Activated T-helper 1 cell treated with anti-CD3 and anti-CD28 coated beads, Interleukin-12 subunit alpha, Interleukin-12 subunit beta, Interleukin-2, Interleukin-4 antibody, amounts not matched to agents 30 ng/mL and 10 ng/mL and 1 ng/mL, durations not matched to agents 14 hours and 24 hours and 36 hours (primary cell): ENCODE measurements at regions not wholly inside any gene's neighbourhood (a gene's known extent, or its start where the extent isn't known, plus 50 kb on each side); places are given as distances from the start of the nearest gene placed in this dataset.

Experiments used
- DNase-seq: peaks from one replicate; pipeline ENCODE4 v3.0.0; 2021; ENCODE audit warnings: low spot score
- H3K27ac Mint-ChIP-seq: one replicate; pipeline ENCODE4 v1.8.0; 2021; ENCODE audit warnings: mild to moderate bottlenecking, mixed read lengths
- H3K27me3 Mint-ChIP-seq: one replicate; pipeline ENCODE4 v1.8.0; 2022; ENCODE audit warnings: mild to moderate bottlenecking, moderate library complexity, mixed read lengths; ENCODE audit not compliant: insufficient read depth
- H3K36me3 Mint-ChIP-seq: one replicate; pipeline ENCODE4 v1.8.0; 2021; ENCODE audit warnings: low read depth, mixed read lengths
- H3K4me1 Mint-ChIP-seq: one replicate; pipeline ENCODE4 v1.8.0; 2021; ENCODE audit warnings: low read depth, mixed read lengths
- H3K4me3 Mint-ChIP-seq: one replicate; pipeline ENCODE4 v1.8.0; 2021; ENCODE audit warnings: mild to moderate bottlenecking, moderate library complexity, mixed read lengths
- H3K9me3 Mint-ChIP-seq: one replicate; pipeline ENCODE4 v1.8.0; 2021; ENCODE audit warnings: mixed read lengths
- intact Hi-C: fragments of 100-400 bp; cut with micrococcal nuclease; formaldehyde crosslinking; loops from one replicate; pipeline ENCODE4 v1.15.1; 2024

DNA sequence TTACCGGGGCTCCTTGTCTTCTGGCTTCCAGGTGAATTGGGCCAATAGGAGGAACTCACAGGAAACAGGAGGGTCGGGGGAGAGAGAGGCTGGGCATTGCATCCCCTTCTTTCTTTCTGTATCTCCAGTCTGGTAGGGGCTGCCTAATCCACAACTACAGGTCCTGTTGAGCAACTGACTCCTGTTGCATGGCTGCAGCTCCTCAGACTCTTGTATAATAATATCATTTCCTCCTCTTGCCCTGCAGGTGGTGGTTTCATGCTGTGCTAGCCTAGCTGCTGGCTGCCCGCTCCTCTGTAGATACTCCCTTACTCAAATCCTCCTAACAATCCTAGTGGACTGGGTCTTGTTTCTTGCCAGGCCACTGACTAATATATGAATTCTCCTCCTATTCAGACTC, 276.5 kb upstream of the SMIM30 start:
- no peak for DNase-seq
- H3K36me3 Mint-ChIP-seq, result no peaks in the 10 kb centered on the region
- intact Hi-C loops, result no loop called here
- no peaks in the 10 kb centered on the region for H3K27me3 Mint-ChIP-seq
- H3K4me1 Mint-ChIP-seq, result no peaks in the 10 kb centered on the region
- no peak overlapping the region for H3K4me3 Mint-ChIP-seq
- H3K9me3 Mint-ChIP-seq, result no peaks in the 10 kb centered on the region
- H3K27ac Mint-ChIP-seq, result no peak overlapping the region

DNA sequence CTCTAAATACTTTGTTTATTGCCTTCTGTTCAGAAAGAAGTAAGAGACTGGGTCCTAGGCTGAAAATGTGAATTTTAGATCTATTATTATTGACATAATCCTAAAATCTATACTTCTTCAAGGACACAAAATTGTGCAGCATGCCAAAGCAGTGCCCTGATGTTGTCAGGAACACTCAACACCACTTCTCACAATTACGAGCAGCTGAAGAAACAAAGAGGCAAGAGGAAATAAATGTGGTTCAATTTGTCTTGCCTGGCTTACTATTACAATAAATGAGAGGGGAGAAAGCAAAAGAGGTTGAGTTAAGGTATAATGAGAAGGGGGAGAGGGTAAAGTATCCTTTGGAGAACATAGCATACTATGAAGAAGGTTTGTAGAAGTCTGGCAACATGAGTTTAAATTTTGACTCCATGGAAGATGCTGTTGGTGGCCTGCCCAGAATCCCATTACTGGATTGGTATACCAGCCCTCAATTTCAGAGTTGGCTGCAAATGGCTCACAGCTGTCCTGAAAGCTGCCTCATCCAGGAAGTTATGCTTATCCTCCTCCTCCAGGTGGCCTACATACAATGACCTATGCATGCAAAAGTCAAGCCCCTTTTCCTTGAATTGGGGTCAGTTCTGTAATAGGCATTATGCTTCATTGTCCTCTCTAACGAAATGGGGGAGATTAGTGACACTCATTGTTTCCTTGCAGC, 274.6 kb upstream of the SMIM30 start:
- no peak overlapping the region for H3K4me3 Mint-ChIP-seq
- intact Hi-C loops, result no loop called here
- DNase-seq, result no peak
- H3K36me3 Mint-ChIP-seq, result no peaks in the 10 kb centered on the region
- H3K9me3 Mint-ChIP-seq, result no peaks in the 10 kb centered on the region
- no peaks in the 10 kb centered on the region for H3K4me1 Mint-ChIP-seq
- no peak overlapping the region for H3K27ac Mint-ChIP-seq
- no peaks in the 10 kb centered on the region for H3K27me3 Mint-ChIP-seq

DNA sequence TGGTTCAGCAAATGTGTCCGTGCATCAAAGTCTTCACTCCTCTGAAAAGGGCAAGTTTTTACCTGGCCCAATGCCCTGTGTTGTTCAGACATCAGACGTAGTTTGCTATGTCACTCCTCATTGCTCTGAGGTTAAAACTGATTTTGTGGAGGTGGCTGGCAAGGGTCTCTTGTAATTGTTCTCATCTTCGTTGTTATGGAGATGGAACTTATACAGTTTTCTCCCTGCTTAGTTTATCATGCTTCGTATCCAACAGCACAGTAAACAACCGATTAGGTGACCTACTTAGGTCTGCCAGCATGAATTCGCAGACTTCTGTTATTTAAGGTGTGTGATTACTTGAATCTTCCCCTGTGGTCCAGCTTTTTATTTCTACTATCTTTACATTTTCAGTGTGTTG, 274.1 kb upstream of the SMIM30 start:
- H3K27ac Mint-ChIP-seq, result no peak overlapping the region
- intact Hi-C loops, result no loop called here
- H3K4me3 Mint-ChIP-seq, result no peak overlapping the region
- no peaks in the 10 kb centered on the region for H3K9me3 Mint-ChIP-seq
- H3K27me3 Mint-ChIP-seq, result no peaks in the 10 kb centered on the region
- no peak for DNase-seq
- H3K36me3 Mint-ChIP-seq, result no peaks in the 10 kb centered on the region
- no peaks in the 10 kb centered on the region for H3K4me1 Mint-ChIP-seq

DNA sequence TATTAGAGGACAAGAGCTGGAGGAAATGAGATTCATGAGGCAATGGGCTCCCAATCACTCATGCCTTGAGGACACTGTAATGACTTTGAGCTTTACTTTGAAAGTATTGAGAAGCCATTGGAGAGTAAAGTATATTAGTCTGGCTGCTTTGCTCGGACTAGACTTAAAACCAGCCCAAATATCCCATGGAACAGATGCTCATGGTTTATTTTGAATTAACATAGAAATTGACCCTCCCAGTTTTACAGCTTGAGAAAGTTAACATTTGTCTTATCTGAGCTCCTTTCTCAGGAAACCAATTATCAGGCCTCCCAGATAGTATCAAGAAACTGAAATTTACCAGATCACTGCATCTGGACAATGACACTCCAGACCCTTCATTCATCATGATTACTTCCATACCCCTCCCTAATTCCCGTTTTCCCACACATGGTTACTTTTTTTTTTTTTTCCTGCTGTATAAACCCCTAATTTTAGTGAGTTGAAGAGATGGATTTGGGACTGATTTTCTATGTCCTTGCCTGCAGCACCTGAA, 270.8 kb upstream of the SMIM30 start:
- Mint-ChIP-seq H3K27me3 (no peaks in the 10 kb centered on the region), H3K27ac (no peak overlapping the region), H3K4me3 (no peak overlapping the region), H3K36me3 (no peaks in the 10 kb centered on the region), H3K9me3 (no peaks in the 10 kb centered on the region), H3K4me1 (no peaks in the 10 kb centered on the region)
- no peak for DNase-seq
- intact Hi-C loops, result no loop called here

DNA sequence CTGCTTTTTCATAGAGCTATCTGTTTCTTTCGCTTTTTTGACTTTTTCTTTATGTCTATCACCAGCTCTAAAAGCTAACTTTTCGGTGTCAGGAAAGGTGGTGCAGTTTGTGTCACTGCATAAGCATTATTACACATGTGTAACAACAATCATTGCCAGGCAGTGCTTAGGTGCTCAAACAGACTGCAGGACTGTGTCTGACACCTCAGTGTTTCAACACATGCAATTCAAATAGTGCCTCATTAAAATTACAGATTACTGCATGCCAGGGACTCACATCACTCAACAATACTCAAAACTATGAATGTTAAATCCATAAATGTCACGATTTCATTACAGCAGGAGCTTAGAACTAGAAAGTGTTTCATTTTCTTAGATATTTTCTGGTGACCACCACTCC, 265.3 kb upstream of the SMIM30 start:
- Mint-ChIP-seq H3K36me3 (no peaks in the 10 kb centered on the region), H3K4me3 (no peak overlapping the region), H3K9me3 (no peaks in the 10 kb centered on the region), H3K27me3 (no peaks in the 10 kb centered on the region), H3K4me1 (no peaks in the 10 kb centered on the region), H3K27ac (no peak overlapping the region)
- DNase-seq, result no peak
- intact Hi-C loops, result no loop called here

DNA sequence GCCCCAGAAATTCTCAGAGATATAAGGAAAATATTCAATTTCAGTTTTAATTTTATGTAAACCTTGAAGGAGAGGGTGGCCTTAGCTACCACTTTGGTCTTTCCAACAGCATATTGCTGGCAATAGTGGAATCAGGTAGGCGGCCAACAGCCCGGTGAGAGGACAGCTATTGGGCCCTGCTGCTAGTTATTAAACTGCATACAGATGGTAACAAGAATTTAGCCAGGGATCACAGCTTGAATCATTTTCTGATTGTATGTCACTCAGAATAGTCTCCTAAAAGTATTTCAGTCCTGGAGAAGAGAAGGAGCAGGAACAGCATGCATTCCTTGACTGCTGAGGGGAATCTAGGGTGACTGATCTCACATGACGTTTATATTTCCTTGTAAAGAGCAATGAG, 261.4 kb upstream of the SMIM30 start:
- no peak for DNase-seq
- no peak overlapping the region for H3K4me3 Mint-ChIP-seq
- no peaks in the 10 kb centered on the region for H3K27me3 Mint-ChIP-seq
- no peaks in the 10 kb centered on the region for H3K9me3 Mint-ChIP-seq
- no peak overlapping the region for H3K27ac Mint-ChIP-seq
- H3K36me3 Mint-ChIP-seq, result no peaks in the 10 kb centered on the region
- no peaks in the 10 kb centered on the region for H3K4me1 Mint-ChIP-seq
- intact Hi-C loops, result no loop called here

DNA sequence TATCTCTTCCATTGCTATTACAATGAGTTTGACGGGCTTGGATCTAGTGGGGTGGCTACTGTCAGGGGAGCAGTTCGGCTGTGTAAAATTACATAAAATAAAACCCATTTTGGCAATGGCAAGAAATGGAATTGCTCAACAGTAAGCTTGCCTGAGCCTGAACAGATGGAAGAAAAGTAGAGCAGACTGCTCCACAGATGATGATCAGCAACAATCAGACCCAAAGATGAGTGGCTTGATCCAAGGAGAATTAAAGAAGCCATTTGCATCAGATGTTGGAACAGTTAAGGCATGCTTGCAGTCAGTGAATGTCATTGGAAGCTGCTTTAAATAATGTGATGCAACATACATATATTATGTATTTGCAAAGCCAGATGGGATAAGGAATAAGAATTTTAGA, 256.6 kb upstream of the SMIM30 start:
- H3K4me3 Mint-ChIP-seq, result no peak overlapping the region
- no peaks in the 10 kb centered on the region for H3K27me3 Mint-ChIP-seq
- H3K36me3 Mint-ChIP-seq, result no peaks in the 10 kb centered on the region
- no peak for DNase-seq
- no peaks in the 10 kb centered on the region for H3K4me1 Mint-ChIP-seq
- H3K9me3 Mint-ChIP-seq, result no peaks in the 10 kb centered on the region
- intact Hi-C loops, result no loop called here
- H3K27ac Mint-ChIP-seq, result no peak overlapping the region

DNA sequence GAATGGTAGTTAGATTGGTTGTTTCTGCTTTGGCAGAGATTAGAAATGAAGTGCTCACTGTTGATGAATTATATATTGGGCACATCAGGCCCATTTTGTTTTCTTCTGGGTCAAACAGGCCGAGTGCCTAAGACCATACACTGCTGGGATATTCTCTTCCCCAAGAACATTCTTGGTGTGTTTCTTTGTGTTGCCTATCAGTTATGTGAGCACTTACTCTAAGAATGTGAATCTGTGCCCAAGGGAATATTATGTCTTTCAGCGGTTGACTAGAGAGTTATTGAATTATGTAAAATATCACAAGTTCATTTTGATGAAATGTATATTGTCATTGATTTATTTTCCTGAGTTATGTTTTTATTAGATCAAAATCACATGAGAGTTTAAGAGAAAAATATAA, 255.5 kb upstream of the SMIM30 start:
- Mint-ChIP-seq H3K4me3 (no peak overlapping the region), H3K27me3 (no peaks in the 10 kb centered on the region), H3K36me3 (no peaks in the 10 kb centered on the region), H3K27ac (no peak overlapping the region), H3K9me3 (no peaks in the 10 kb centered on the region), H3K4me1 (no peaks in the 10 kb centered on the region)
- intact Hi-C loops, result no loop called here
- DNase-seq, result no peak

DNA sequence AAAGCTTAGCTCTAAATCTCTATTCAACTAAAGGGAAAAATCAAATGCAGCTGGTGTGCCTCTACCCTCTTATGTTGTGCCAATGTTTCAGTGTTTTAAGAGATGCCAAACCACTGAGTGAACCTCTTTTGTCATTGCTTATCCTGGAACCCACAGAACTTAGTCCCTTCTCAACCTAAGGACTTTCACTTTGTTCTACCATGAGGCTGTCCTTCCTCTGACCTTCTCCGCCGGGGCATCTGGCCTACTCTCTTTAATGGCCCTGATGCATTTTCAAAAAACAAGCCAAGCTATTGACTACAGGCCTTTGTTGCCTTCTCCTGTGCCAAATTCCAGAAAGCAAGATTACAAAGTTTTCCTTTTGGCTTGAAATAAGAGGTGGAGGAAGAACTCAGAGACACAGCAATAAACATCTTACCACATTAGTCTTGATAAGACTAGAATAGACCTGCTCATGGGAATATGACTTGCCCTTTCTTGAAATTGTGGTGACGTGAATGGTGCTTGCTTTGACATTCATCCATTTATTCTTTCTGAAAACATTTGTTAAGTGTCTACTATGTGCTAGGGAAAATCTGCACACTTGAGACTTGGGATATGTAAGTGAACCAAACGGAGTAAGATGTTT, 253.2 kb upstream of the SMIM30 start:
- no peak overlapping the region for H3K4me3 Mint-ChIP-seq
- no peaks in the 10 kb centered on the region for H3K4me1 Mint-ChIP-seq
- no peak overlapping the region for H3K27ac Mint-ChIP-seq
- no peaks in the 10 kb centered on the region for H3K36me3 Mint-ChIP-seq
- no peaks in the 10 kb centered on the region for H3K27me3 Mint-ChIP-seq
- intact Hi-C loops, result no loop called here
- no peak for DNase-seq
- no peaks in the 10 kb centered on the region for H3K9me3 Mint-ChIP-seq

DNA sequence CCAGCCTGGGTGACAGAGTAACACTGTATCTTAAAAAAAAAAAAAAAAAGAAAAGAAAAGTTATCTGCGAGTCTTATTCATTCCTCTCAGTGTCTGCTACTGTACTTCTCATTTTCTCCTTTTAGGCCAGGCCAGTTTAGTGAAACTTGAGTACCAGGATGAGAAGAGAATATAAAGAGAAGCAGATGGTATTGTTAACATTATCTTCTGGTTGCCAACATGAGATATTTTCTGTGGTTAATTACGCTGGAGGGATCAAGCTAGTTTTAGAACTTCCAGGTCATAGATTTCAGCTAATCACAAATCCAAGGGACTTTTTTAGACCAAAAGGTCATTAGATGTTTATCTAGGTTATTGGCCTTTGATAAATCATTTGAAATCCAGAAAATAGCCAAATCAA, 252.6 kb upstream of the SMIM30 start:
- H3K4me1 Mint-ChIP-seq, result no peaks in the 10 kb centered on the region
- no peaks in the 10 kb centered on the region for H3K9me3 Mint-ChIP-seq
- no peaks in the 10 kb centered on the region for H3K27me3 Mint-ChIP-seq
- H3K4me3 Mint-ChIP-seq, result no peak overlapping the region
- no peak for DNase-seq
- H3K36me3 Mint-ChIP-seq, result no peaks in the 10 kb centered on the region
- intact Hi-C loops, result no loop called here
- no peak overlapping the region for H3K27ac Mint-ChIP-seq

DNA sequence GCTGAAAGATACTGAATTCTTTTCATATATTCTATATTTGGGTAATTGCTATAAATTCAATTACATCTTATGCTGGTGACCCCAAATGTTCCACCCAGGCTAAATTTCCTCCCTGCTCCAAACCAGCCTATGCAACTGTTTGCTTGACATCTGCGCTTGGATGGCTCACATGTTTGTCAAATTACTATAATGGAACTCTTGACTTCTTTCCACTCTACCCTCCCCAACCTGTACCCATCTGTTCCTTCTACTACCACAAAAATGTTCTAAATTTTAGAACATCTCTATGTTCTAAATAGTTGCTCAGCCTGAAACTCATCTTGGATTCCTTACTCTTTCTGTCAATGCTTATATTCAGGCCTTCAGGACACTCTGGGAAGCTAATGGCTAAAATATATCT, 249.9 kb upstream of the SMIM30 start:
- Mint-ChIP-seq H3K4me1 (no peaks in the 10 kb centered on the region), H3K9me3 (no peaks in the 10 kb centered on the region), H3K27me3 (no peaks in the 10 kb centered on the region), H3K4me3 (no peak overlapping the region), H3K27ac (no peak overlapping the region), H3K36me3 (no peaks in the 10 kb centered on the region)
- intact Hi-C loops, result no loop called here
- no peak for DNase-seq

DNA sequence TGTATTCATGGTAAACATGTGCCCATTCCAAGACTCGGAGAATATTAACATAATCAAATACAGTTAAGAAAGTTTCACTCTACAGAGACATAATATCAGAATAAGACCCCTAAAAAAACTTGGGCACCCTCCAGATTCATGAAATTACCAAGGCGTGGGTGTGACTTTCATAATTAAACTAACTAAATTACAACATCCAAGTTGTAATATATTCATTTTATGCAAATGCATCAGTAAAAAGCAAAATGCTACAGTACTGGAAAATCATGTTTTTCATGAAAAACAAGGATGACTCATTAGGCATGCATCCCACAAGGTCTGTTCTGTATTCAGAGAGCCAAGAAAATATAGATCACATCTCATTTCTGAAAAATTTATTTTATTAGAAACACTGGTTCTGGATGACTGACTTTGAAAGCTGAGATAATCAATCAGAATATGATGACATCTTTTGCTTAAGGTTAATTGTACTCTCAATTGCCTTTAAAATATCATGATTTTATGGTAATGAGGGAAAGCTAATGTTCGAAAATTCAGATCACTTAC, 248.8 kb upstream of the SMIM30 start:
- Mint-ChIP-seq H3K4me3 (no peak overlapping the region), H3K27ac (no peak overlapping the region), H3K9me3 (no peaks in the 10 kb centered on the region), H3K4me1 (no peaks in the 10 kb centered on the region), H3K27me3 (no peaks in the 10 kb centered on the region), H3K36me3 (no peaks in the 10 kb centered on the region)
- no peak for DNase-seq
- intact Hi-C loops, result no loop called here

DNA sequence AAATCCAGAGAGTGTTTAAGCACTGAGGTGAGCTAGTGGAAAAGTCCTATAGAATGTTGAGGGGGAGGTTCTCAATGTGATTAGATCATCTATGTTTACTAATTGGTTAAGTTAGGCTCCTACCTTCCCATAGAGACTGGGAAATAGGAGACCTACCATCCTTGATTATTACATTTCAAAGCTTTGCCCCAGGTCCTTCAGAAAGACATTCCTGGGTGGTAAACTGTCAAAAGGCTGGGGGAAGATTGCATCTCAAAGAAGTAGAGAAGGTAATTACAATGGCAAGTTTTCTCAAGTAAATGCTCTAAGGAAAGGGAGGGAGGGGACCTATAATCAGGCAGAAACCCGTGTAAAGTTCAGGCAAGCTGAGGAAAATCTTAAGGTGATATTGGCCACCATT, 247.8 kb upstream of the SMIM30 start:
- H3K27ac Mint-ChIP-seq, result no peak overlapping the region
- no peaks in the 10 kb centered on the region for H3K36me3 Mint-ChIP-seq
- no peak for DNase-seq
- H3K4me3 Mint-ChIP-seq, result no peak overlapping the region
- H3K27me3 Mint-ChIP-seq, result no peaks in the 10 kb centered on the region
- no peaks in the 10 kb centered on the region for H3K4me1 Mint-ChIP-seq
- intact Hi-C loops, result no loop called here
- no peaks in the 10 kb centered on the region for H3K9me3 Mint-ChIP-seq
